Stomach (tissue), 4 donors: ENCODE measurements at regions not wholly inside any gene's neighbourhood (a gene's known extent, or its start where the extent isn't known, plus 50 kb on each side); places are given as distances from the start of the nearest gene placed in this dataset.
"Not testable (repeated sequence)": the region's sequence is repeated elsewhere in the genome, so short reads cannot be mapped to it uniquely, and the experiment has no call there.

Experiments used
- CTCF ChIP-seq, 7 experiments: fragments of 450-650 bp in 4 of 7; fragments of 200-600 bp in 3 of 7; sonication (generic) in 3 of 7; IDR thresholded peaks; one replicate each; pipeline ENCODE4 v1.5.1; 2016 to 2019; ENCODE audit warnings: antibody characterized with exemption in 7 of 7, control low read depth in 2 of 7, mild to moderate bottlenecking in 1 of 7
- POLR2A ChIP-seq, 4 donors: fragments of 450-650 bp; IDR thresholded peaks; one replicate each; pipeline ENCODE4 v1.6.1; 2016; ENCODE audit warnings: antibody characterized with exemption in 4 of 4, control low read depth in 2 of 4, mild to moderate bottlenecking in 1 of 4, moderate library complexity in 1 of 4

DNA sequence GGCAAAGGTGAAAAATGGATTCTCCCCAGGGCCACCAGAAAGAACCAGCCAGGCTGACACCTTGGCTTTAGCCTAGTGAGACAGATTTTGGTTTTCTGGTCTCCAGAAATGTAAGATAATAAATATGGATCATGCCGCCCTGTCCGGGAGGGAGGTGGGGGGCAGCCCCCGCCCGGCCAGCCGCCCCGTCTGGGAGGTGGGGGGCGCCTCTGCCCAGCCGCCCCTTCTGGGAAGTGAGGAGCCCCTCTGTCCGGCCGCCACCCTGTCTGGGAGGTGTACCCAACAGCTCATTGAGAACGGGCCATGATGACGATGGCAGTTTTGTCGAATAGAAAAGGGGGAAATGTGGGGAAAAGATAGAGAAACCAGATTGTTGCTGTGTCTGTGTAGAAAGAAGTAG, 224.3 kb downstream of the FRK start:
- TF ChIP-seq POLR2A, CTCF (IDR thresholded peaks at IDR 0.05): not testable (repeated sequence)
